HEK293T (cell line): ENCODE measurements at regions not wholly inside any gene's neighbourhood (a gene's known extent, or its start where the extent isn't known, plus 50 kb on each side); places are given as distances from the start of the nearest gene placed in this dataset.

Experiments
- ARNT ChIP-seq: fragments of 450-650 bp; IDR thresholded peaks from 2 replicates; pipeline ENCODE4 v1.6.1; 2017; ENCODE audit warnings: mild to moderate bottlenecking
- BHLHE40 ChIP-seq: fragments of 450-650 bp; IDR thresholded peaks from 2 replicates; pipeline ENCODE4 v1.6.1; 2016; ENCODE audit warnings: mild to moderate bottlenecking, moderate library complexity, borderline replicate concordance
- CTBP1 ChIP-seq: fragments of 450-650 bp; IDR thresholded peaks from 2 replicates; pipeline ENCODE4 v1.6.1; 2016; ENCODE audit warnings: borderline replicate concordance
- ELF4 ChIP-seq: fragments of 450-650 bp; IDR thresholded peaks from 2 replicates; pipeline ENCODE4 v1.6.1; 2017; ENCODE audit warnings: antibody characterized with exemption
- FOXA1 ChIP-seq: fragments of 450-650 bp; IDR thresholded peaks from 2 replicates; pipeline ENCODE4 v1.6.1; 2016; ENCODE audit warnings: mild to moderate bottlenecking
- FOXK2 ChIP-seq: fragments of 450-650 bp; IDR thresholded peaks from 2 replicates; pipeline ENCODE4 v1.6.1; 2016; ENCODE audit warnings: mild to moderate bottlenecking
- FOXM1 ChIP-seq: fragments of 450-650 bp; IDR thresholded peaks from 2 replicates; pipeline ENCODE4 v1.6.1; 2017; ENCODE audit warnings: mild to moderate bottlenecking, borderline replicate concordance
- L3MBTL2 ChIP-seq: fragments of 450-650 bp; conservative IDR thresholded peaks from 2 replicates; pipeline ENCODE4 v1.6.1; 2016; ENCODE audit warnings: mild to moderate bottlenecking
- LEF1 ChIP-seq: fragments of 450-650 bp; IDR thresholded peaks from 2 replicates; pipeline ENCODE4 v1.6.1; 2017; ENCODE audit warnings: mild to moderate bottlenecking, borderline replicate concordance
- NFRKB ChIP-seq: fragments of 450-650 bp; IDR thresholded peaks from 2 replicates; pipeline ENCODE4 v1.6.1; 2016; ENCODE audit warnings: mild to moderate bottlenecking, moderate library complexity
- PKNOX1 ChIP-seq: fragments of 450-650 bp; IDR thresholded peaks from 2 replicates; pipeline ENCODE4 v1.6.1; 2016
- SP1 ChIP-seq: fragments of 450-650 bp; IDR thresholded peaks from 2 replicates; pipeline ENCODE4 v1.6.1; 2017
- SUZ12 ChIP-seq: fragments of 450-650 bp; IDR thresholded peaks from 2 replicates; pipeline ENCODE4 v1.6.1; 2016; ENCODE audit warnings: mild to moderate bottlenecking
- TARDBP ChIP-seq: fragments of 450-650 bp; IDR thresholded peaks from 2 replicates; pipeline ENCODE4 v1.6.1; 2016

- TF ChIP-seq FOXM1, result no peak
- TF ChIP-seq FOXA1, result no peak
- no peak for TF ChIP-seq FOXK2
- TF ChIP-seq CTBP1, result no peak
- no peak for TF ChIP-seq BHLHE40
- no peak for TF ChIP-seq NFRKB
- no peak for TF ChIP-seq LEF1
- TF ChIP-seq SP1, result no peak
- no peak for TF ChIP-seq ELF4
- no peak for TF ChIP-seq L3MBTL2
- no peak for TF ChIP-seq TARDBP
- TF ChIP-seq PKNOX1, result no peak
- TF ChIP-seq SUZ12, result no peak
- no peak for TF ChIP-seq ARNT
These were observed 87.3 kb upstream of the SPHKAP start for GRCh38 chr2:228268756-228269155.
